ENCODE measurements at regions not wholly inside any gene's neighbourhood (a gene's known extent, or its start where the extent isn't known, plus 50 kb on each side); places are given as distances from the start of the nearest gene placed in this dataset.

GRCh38 chr14:71474301-71475265 is 457.6 kb upstream of the RGS6 start:
- no peak for DNase-seq

GRCh38 chr14:71475916-71476315 is 456.3 kb upstream of the RGS6 start:
- no peak for DNase-seq

- DNase-seq = peak; percentile 49
Observed at GRCh38 chr14:71478542-71478941, 453.7 kb upstream of the RGS6 start.

DNA sequence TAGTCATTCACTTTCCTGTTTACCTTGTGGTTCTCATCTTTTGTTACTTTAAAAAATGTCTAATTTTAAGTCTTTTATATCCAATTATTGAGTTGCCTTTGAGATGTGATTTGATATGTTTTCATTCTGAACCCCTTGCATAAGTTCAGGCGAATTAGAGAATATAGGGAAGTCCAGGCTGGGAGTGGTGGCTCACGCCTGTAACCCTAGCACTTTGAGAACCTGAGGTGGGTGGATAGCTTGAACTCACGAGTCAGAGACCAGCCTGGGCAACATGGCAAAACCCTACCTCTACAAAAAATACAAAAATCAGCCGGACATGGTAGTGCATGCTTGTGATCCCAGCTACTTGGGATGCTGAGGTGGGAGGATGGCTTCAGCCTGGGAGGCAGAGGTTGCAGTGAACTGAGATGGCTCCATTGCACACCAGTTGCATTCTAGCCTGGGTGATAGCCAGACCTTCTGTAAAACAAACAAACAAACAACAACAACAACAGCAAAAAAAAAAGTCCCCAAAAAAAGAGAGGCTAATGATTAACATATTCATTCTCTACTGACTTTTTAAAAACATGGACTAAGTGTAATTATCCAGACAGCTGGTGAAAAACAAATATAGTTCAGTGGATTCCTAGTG is 451.1 kb upstream of the RGS6 start:
- DNase-seq = no peak

- DNase-seq = no peak
Observed at GRCh38 chr14:71482671-71483070, 449.6 kb upstream of the RGS6 start.

GRCh38 chr14:71483154-71483553 is 449.1 kb upstream of the RGS6 start:
- DNase-seq = no peak

GRCh38 chr14:71485833-71486232 is 446.4 kb upstream of the RGS6 start:
- DNase-seq = no peak

DNA sequence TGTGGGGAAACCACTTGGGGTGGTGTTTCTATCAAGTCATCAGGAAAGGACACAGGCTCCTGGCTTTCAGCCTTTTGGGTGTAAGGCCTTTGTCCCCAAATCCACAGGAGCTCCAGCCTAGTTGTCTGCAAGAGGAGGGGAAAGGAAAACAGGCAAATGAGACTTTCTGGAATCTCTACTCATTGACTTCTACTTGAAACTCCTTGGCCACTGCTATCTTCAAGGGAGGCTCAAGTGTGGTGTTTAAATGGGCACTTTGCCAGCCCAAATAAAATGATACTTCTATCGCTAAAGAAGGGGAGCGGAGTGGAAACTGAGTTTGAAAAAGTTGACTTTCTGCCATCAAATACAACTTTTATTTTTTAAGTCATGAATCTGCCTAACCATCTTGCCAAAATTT is 445.9 kb upstream of the RGS6 start:
- no peak for DNase-seq

DNA sequence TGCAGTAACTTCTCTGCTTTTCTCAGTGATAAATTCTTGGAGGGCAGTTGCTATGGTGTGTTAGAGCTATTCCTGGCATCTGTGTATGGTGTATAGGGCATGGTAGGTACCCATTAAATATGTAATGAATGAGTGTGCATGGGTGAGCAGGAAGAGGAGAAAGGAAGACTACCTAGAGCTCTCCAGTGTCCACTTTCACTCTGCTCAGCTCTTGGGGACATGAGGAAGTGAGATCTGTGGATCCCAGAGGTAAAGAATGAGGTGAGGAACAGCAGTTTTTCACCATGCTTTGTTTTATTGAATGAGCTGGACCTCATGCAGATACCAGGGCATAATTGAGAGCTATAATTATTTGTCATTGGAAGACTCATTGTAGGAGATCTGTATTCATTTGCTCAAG is 444.8 kb upstream of the RGS6 start:
- DNase-seq = no peak

GRCh38 chr14:71487941-71488340 is 444.3 kb upstream of the RGS6 start:
- peak; percentile 10 for DNase-seq

DNA sequence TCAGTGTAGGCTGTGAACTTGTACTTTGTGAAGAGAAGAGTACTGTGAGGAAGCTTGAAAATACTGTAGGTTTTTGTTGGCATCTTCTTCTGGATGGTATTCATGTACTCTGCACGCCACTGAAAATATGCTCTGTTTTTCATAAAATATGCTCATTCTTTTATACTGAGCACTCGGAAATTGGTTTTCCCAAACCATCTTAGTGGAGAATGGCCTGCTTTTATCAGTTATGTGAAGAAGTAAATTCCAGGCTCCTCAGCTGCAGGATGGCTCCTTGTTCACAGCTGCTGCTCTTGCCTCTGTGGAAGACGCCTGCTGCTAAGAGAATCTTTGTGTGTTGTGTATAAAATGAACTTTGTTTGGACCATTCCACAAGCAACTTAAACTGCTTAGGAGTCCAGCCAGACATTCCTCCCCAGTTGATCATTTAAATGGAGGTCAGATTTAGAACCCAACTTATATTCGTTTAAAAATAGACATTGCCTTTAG is 443.5 kb upstream of the RGS6 start:
- no peak for DNase-seq

GRCh38 chr14:71489742-71490141 is 442.5 kb upstream of the RGS6 start:
- no peak for DNase-seq

- DNase-seq = no peak
Observed at GRCh38 chr14:71491931-71492330, 440.3 kb upstream of the RGS6 start.

DNA sequence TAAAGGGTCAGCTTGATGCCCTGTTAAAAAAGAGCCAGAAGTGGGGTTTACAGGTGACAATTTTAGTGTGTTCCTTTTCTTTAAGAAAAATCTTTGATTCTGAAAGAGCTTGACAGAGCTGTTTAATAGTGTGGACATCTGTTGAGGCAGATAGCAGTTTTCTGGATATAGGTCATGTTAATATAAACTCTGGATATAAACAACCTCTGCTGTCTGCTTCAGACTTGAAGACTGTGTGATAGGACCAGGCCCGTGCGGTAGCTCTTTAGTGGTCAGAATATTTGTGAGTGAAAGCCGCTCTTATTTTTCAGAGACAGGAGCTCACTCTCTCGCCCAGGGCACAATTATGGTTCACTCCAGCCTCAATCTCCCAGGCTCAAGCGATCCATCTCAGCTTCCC is 439.9 kb upstream of the RGS6 start:
- no peak for DNase-seq

DNA sequence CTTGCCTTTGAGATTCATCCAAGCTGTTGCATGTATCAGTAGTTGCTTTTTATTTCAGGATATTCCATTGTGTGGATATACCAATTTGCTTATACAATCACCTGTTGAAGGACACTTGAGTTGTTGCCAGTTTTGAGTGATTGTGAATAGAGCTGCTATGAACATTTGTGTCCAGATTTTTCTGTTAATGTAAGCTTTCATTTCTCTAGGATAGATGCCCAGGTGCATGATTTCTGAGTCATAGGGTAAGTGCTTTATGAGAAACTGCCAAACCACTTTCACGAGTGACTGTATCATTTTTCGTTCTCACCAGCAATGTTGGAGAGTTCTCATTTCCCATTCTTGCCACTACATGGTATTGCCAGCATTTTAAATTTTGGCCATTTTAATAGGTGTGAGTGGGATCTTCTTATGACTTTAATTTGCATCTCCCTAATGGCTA is 434.6 kb upstream of the RGS6 start:
- DNase-seq = no peak

DNA sequence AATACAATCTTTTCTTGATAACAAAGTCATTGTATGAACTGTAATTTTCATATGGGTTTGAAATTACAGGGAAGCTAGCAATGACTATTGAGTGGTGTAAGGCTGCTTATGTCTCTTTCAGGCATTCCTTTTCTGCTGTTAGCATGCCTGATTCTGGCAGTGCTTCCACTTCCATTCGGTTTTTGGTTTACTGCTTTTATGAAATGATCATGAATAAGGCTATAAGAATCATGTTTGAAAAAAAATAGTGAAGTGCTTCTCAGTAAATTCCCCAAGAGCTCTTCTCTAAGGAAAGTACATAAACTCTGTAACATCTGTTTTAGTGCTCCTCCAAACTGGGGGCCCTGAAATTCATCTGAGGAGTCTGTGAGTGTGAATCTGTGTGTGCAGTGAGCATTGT is 434.0 kb upstream of the RGS6 start:
- no peak for DNase-seq

GRCh38 chr14:71499018-71499417 is 433.2 kb upstream of the RGS6 start:
- no peak for DNase-seq

DNA sequence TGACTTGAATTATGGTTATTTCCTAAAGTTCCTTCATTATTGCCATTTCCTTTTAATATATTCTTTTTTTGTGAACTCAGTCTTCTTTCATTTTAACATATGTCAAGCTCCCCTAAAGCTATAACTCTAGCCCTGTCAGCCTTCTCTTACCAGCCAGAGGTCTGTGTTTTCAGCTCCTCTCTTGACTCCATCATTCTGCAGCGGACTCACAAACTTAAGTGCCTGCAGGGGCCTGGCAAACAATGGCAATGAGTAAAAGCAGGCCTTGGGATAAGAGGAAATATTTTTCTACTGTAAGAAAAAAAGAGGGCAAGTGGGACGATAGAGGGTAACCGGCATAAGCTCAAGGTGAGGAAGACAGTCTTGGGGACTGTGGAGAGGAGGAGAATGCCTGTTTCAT is 424.5 kb upstream of the RGS6 start:
- no peak for DNase-seq

DNA sequence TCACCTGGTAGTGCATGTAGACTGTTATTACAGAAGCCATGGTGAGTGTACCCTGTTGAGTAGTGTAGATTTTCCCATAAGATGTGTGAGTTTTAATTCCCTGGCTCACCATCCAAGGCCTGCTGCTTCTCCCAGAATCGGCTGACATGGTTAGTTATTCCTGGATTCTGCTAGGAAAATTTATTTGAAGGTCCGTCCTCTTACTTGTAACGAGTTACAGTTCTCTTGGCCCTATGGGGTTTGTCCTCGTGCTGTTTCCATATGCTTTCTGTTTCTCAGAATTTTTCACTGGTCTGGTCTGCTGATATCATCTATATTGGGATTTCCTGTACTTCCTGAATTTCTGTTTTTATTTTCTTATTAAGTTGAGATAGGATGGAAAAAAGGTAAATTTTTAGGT is 423.3 kb upstream of the RGS6 start:
- no peak for DNase-seq

DNA sequence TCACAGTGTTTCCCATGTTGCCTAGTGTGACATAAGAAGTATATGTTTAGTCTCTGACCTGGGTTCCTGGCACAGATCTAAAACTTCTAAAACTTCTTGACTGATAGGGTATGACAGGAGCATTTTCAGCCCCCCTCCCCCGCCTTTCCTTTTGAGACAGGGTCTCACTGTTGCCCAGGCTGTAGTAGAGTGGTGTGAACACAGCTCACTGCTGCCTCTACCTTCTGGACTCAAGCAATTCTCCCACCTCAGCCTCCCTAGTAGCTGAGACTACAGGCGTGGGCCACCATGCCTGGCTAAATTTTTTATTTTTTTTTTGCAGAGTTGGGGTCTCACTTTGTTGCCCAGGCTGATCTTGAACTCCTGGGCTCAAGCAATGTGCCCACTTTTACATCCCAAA is 421.1 kb upstream of the RGS6 start:
- DNase-seq = no peak

DNA sequence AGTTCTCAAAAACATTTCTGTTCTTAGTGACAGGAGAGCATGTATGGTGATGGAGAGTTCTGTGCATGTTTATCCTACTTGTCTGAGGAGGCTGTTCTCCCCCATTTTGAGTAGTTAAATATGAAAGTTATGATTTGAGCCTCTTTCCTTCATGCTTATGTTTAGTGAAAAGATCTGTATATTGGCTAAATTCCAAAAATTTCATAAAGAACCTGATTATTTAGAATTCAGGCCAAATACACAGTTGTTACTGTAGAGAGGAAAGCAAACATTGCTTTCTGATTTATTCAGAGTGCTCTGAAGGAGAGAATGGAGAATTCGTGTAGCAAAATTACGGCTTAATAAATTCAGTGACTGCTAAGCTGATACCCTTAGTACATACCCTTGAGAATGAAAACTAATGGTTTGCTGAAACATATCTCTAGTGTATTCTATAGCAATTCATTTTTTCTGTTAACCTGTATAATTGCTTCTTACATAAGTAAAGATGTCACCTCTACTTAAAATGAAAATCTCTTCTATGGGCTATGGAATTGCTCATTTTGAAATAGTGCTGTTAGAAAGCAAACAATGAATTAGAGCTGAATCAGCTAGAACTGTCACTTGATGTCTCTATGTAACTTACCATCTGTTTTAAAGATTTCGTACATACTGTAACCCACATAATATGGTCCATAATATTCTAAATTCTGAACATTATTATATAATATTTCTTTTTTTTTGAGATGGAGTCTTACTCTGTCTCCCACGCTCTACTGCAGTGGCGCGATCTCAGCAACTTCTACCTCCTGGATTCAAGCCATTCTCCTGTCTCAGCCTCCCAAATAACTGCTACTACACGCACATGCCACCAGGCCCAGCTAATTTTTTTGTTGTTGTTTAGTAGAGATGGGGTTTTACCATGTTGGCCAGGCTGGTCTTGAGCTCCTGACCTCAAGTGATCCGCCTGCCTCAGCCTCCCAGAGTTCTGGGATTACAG is 417.0 kb upstream of the RGS6 start:
- no peak for DNase-seq

- DNase-seq = no peak
Observed at GRCh38 chr14:71521238-71522135, 410.7 kb upstream of the RGS6 start.

Data from hematopoietic multipotent progenitor cell treated with erythropoietin and hydrocortisone succinate and interleukin-3 and kit ligand, for 6 days (in vitro differentiated cells).